CD14-positive monocyte (primary cell): ENCODE measurements at regions not wholly inside any gene's neighbourhood (a gene's known extent, or its start where the extent isn't known, plus 50 kb on each side); places are given as distances from the start of the nearest gene placed in this dataset.

Experiments used
- DNase-seq, 3 donors: peaks; one replicate each; pipeline ENCODE4 v3.0.0-alpha.2; 2011 to 2022
- H2AFZ ChIP-seq: 2 replicates; pipeline ENCODE4 v1.6.0; 2012; ENCODE audit warnings: mild to moderate bottlenecking, low read depth, low read length, inconsistent platforms; ENCODE audit not compliant: insufficient read depth, poor library complexity, severe bottlenecking
- H3K27ac ChIP-seq, 2 donors: 1 replicate in 1 of 2; 2 replicates in 1 of 2; pipeline ENCODE4 v1.5.1; 2012 to 2013; ENCODE audit warnings: low read length in 2 of 2, control low read depth in 1 of 2, inconsistent platforms in 1 of 2, low read depth in 1 of 2, mild to moderate bottlenecking in 1 of 2
- H3K27me3 ChIP-seq, 2 donors: one replicate each; pipeline versions ENCODE4 v1.6.0 to v1.6.1; 2011 to 2013; ENCODE audit warnings: low read length in 2 of 2; ENCODE audit not compliant: control insufficient read depth in 2 of 2, insufficient read depth in 2 of 2
- H3K36me3 ChIP-seq, 2 donors: replicated peaks in 1 of 2; 1 replicate in 1 of 2; 2 replicates in 1 of 2; pipeline versions ENCODE4 v1.5.1 to v1.6.1; 2012 to 2013; ENCODE audit warnings: low read length in 2 of 2, control low read depth in 1 of 2, inconsistent platforms in 1 of 2, mild to moderate bottlenecking in 1 of 2; ENCODE audit not compliant: insufficient read depth in 2 of 2, control insufficient read depth in 1 of 2
- H3K4me1 ChIP-seq, 2 donors: 1 replicate in 1 of 2; 2 replicates in 1 of 2; pipeline versions ENCODE4 v1.5.1 to v1.6.1; 2012 to 2013; ENCODE audit warnings: low read length in 2 of 2, control low read depth in 1 of 2, inconsistent platforms in 1 of 2, mild to moderate bottlenecking in 1 of 2, moderate library complexity in 1 of 2; ENCODE audit not compliant: insufficient read depth in 2 of 2, control insufficient read depth in 1 of 2
- H3K4me2 ChIP-seq: replicated peaks from 2 replicates; pipeline ENCODE3; 2012; ENCODE audit warnings: low read length, moderate library complexity, mild to moderate bottlenecking; ENCODE audit not compliant: poor library complexity, severe bottlenecking; ENCODE audit errors: extremely low read depth
- H3K4me3 ChIP-seq, 3 experiments: fragments of 200-600 bp in 1 of 3; sonication (generic) in 1 of 3; replicated peaks in 1 of 3; 1 replicate in 2 of 3; 2 replicates in 1 of 3; pipeline ENCODE4 v1.5.1; 2011 to 2013; ENCODE audit warnings: low read length in 3 of 3, mild to moderate bottlenecking in 3 of 3, control low read depth in 2 of 3, low read depth in 2 of 3, inconsistent platforms in 1 of 3, moderate library complexity in 1 of 3
- H3K79me2 ChIP-seq: 2 replicates; pipeline ENCODE4 v1.6.0; 2012; ENCODE audit warnings: mild to moderate bottlenecking, control low read depth, inconsistent platforms, low read length, moderate library complexity; ENCODE audit not compliant: insufficient read depth
- H3K9ac ChIP-seq: 2 replicates; pipeline ENCODE4 v1.6.0; 2017; ENCODE audit warnings: low read length, mild to moderate bottlenecking; ENCODE audit not compliant: insufficient read depth, poor library complexity, severe bottlenecking
- H3K9me3 ChIP-seq, 2 donors: replicated peaks in 1 of 2; 1 replicate in 1 of 2; 2 replicates in 1 of 2; pipeline versions ENCODE4 v1.5.1 to v1.6.1; 2012 to 2013; ENCODE audit warnings: low read length in 2 of 2, control low read depth in 1 of 2; ENCODE audit not compliant: control insufficient read depth in 1 of 2, insufficient read depth in 1 of 2
- H4K20me1 ChIP-seq: 2 replicates; pipeline ENCODE4 v1.6.0; 2012; ENCODE audit warnings: mild to moderate bottlenecking, low read length, control low read depth, moderate library complexity; ENCODE audit not compliant: insufficient read depth
- H3K27ac Mint-ChIP-seq, 7 donors: one replicate each; pipeline ENCODE4 v1.8.0; 2020; ENCODE audit warnings: mild to moderate bottlenecking in 7 of 7, mixed read lengths in 7 of 7, moderate library complexity in 6 of 7, inconsistent platforms in 2 of 7
- H3K27me3 Mint-ChIP-seq, 3 donors: one replicate each; pipeline ENCODE4 v1.8.0; 2021 to 2022; ENCODE audit warnings: low read depth in 3 of 3, mild to moderate bottlenecking in 3 of 3, mixed read lengths in 3 of 3, moderate library complexity in 3 of 3, inconsistent platforms in 1 of 3
- H3K36me3 Mint-ChIP-seq, 2 donors: one replicate each; pipeline ENCODE4 v1.8.0; 2020; ENCODE audit warnings: mixed read lengths in 2 of 2, inconsistent platforms in 1 of 2, mild to moderate bottlenecking in 1 of 2
- H3K4me1 Mint-ChIP-seq: one replicate; pipeline ENCODE4 v1.8.0; 2020; ENCODE audit warnings: mild to moderate bottlenecking, mixed read lengths
- H3K4me3 Mint-ChIP-seq, 2 donors: one replicate each; pipeline ENCODE4 v1.8.0; 2020; ENCODE audit warnings: mild to moderate bottlenecking in 2 of 2, mixed read lengths in 2 of 2, moderate library complexity in 1 of 2
- H3K9me3 Mint-ChIP-seq, 7 donors: one replicate each; pipeline ENCODE4 v1.8.0; 2020 to 2022; ENCODE audit warnings: mixed read lengths in 7 of 7, mild to moderate bottlenecking in 6 of 7, moderate library complexity in 6 of 7, inconsistent platforms in 2 of 7
- WGBS: methylation state at CpG from one replicate; pipeline ENCODE4 v1.1.5; 2013; ENCODE audit warnings: missing lambda C conversion rate; ENCODE audit not compliant: insufficient coverage; 5-methylcytosine and 5-hydroxymethylcytosine counted together
- intact Hi-C, 2 donors: fragments of 100-400 bp; cut with micrococcal nuclease; formaldehyde crosslinking; loops; one replicate each; pipeline versions ENCODE4 v1.15.0 to v1.15.1; 2023
- TF ChIP-seq, protein P1 (sequence below): fragments of 200-600 bp; IDR thresholded peaks from one replicate; pipeline ENCODE4 v1.8.0; 2022; ENCODE audit warnings: antibody characterized with exemption, mild to moderate bottlenecking

DNA sequence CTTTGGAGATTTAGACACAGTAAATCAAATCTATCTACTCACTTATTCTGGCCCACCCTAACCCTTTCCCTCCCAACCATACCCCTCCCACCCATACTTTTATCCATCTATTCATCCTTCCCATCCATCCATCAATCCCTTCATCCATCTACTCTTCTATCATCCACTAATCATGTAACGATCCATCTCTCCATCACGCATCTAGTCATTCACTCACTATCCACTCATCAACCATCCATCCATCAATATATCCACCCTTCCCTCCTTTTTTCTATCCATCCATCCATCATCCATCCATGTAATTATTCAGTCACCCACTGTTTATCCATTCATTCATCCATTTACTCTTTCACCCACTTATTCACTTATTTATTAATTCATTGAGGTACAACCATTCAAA, 74.0 kb downstream of the FOXD2 start:
- TF ChIP-seq, protein P1, sequence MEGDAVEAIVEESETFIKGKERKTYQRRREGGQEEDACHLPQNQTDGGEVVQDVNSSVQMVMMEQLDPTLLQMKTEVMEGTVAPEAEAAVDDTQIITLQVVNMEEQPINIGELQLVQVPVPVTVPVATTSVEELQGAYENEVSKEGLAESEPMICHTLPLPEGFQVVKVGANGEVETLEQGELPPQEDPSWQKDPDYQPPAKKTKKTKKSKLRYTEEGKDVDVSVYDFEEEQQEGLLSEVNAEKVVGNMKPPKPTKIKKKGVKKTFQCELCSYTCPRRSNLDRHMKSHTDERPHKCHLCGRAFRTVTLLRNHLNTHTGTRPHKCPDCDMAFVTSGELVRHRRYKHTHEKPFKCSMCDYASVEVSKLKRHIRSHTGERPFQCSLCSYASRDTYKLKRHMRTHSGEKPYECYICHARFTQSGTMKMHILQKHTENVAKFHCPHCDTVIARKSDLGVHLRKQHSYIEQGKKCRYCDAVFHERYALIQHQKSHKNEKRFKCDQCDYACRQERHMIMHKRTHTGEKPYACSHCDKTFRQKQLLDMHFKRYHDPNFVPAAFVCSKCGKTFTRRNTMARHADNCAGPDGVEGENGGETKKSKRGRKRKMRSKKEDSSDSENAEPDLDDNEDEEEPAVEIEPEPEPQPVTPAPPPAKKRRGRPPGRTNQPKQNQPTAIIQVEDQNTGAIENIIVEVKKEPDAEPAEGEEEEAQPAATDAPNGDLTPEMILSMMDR = no peak
- H3K27me3 Mint-ChIP-seq = peaks cover 38 to 59% (median 51%) of the 10 kb centered on the region in 3 donors

DNA sequence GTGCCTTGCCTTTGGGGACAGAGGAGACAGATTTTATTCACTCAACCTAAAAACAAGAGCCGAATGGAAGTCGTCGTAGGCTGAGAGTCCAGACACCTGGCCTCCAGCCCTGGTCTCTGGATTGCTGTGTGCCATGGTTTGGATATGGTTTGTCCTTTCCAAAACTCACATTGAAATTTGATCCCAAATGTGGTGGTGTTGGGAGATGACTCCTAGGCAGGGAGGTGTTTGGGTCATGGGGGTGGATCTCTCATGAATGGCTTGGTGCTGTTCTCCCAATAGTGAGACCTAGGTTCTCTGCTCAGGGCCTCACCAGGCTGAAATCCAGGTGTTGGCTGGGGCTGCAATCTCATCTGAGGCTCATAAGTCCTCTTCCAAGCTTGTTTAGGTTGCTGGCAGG, 75.5 kb downstream of the FOXD2 start:
- Mint-ChIP-seq H3K36me3 (no peaks in the 10 kb centered on the region), H3K4me1 (peaks cover 3% of the 10 kb centered on the region), H3K4me3 (no peak overlapping the region), H3K9me3 (peaks cover 0 to 20% (median 8%) of the 10 kb centered on the region in 7 donors), H3K27ac (no peak overlapping the region), H3K27me3 (peaks cover 30 to 47% (median 35%) of the 10 kb centered on the region in 3 donors)
- Histone ChIP-seq H3K4me2 (no peak overlapping the region), H3K79me2 (no peaks in the 10 kb centered on the region), H3K9ac (no peak overlapping the region), H2AFZ (no peak overlapping the region), H3K27me3 (peaks cover 21 to 32% of the 10 kb centered on the region in 2 donors), H4K20me1 (no peaks in the 10 kb centered on the region), H3K27ac (no peak overlapping the region), H3K4me1 (peaks cover 2% of the 10 kb centered on the region in 2 donors), H3K9me3 (peaks cover 6 to 8% of the 10 kb centered on the region in 2 donors), H3K36me3 (no peaks in the 10 kb centered on the region), H3K4me3 (no peak overlapping the region)
- no CpG with 5 or more reads among the region's 3 CpGs for WGBS
- no peak for DNase-seq
- TF ChIP-seq, protein P1 = no peak
- intact Hi-C loops = no loop called here

More for the DNA sequence above, 74.0 kb downstream of the FOXD2 start:
- Mint-ChIP-seq H3K4me1 (peaks cover 5% of the 10 kb centered on the region), H3K36me3 (no peaks in the 10 kb centered on the region), H3K9me3 (peaks cover 0 to 27% (median 9%) of the 10 kb centered on the region in 7 donors), H3K27ac (no peak overlapping the region), H3K4me3 (peak overlapping the region in 1 of 2 donors; percentile 9)
- Histone ChIP-seq H3K9ac (no peak overlapping the region), H3K79me2 (no peaks in the 10 kb centered on the region), H3K27me3 (peaks cover 34 to 44% of the 10 kb centered on the region in 2 donors), H3K4me1 (peaks cover 4 to 9% of the 10 kb centered on the region in 2 donors), H3K27ac (no peak overlapping the region), H2AFZ (no peak overlapping the region), H4K20me1 (no peaks in the 10 kb centered on the region), H3K4me3 (no peak overlapping the region), H3K9me3 (peaks cover 6 to 17% of the 10 kb centered on the region in 2 donors), H3K36me3 (no peaks in the 10 kb centered on the region), H3K4me2 (no peak overlapping the region)
- intact Hi-C loops = no loop called here
- WGBS = 90% methylated on average over 2 of the region's 2 CpGs
- no peak for DNase-seq
